ENCODE measurements at regions not wholly inside any gene's neighbourhood (a gene's known extent, or its start where the extent isn't known, plus 50 kb on each side); places are given as distances from the start of the nearest gene placed in this dataset.

DNA sequence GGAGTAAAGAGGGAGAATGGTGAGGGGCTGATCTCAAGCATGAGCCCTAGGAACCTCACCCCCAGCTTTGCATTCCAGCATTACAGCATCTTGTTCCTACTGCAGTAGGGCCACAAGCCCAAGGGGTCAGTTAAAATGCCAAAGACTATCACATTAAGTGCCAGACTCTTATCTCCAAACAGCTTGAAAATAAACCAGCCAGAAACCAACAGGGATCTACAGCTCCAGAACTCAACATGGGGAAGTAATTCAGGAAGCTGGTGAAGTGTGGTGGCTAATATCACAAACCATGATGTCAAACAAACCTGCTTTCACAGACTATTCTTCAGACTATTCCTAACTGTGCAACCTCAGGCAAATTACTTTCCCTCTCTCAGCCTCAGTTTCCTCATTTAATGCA is 278.3 kb downstream of the TNS1 start:
- Histone ChIP-seq H3K36me3 (replicated peaks in 1 of 2; ENCODE audit: control insufficient read depth in 2 of 2, insufficient read depth in 2 of 2, low read length in 2 of 2) (no peaks in the 10 kb centered on the region), H4K91ac (ENCODE audit: low read depth, low read length, poor library complexity) (no peak overlapping the region), H3K18ac (ENCODE audit: low read length) (no peak overlapping the region), H3K27ac (replicated peaks; ENCODE audit: low read length) (no peak overlapping the region), H3K27me3 (ENCODE audit: control insufficient read depth in 3 of 3, insufficient read depth in 3 of 3, low read depth in 1 of 3, low read length in 3 of 3) (peaks cover 0 to 3% (median 0%) of the 10 kb centered on the region in 3 experiments), H4K8ac (ENCODE audit: low read depth, low read length) (no peak overlapping the region), H3K79me1 (ENCODE audit: low read depth, low read length) (no peaks in the 10 kb centered on the region), H3K4me3 (ENCODE audit: low read length in 2 of 2) (no peak overlapping the region), H3K4me2 (ENCODE audit: insufficient read depth, low read length, poor library complexity, severe bottlenecking) (no peak overlapping the region), H3K9ac (ENCODE audit: low read depth, low read length, poor library complexity) (no peak overlapping the region), H2BK5ac (ENCODE audit: low read length) (no peak overlapping the region), H3K4me1 (ENCODE audit: control insufficient read depth in 2 of 2, insufficient read depth in 1 of 2, low read depth in 1 of 2, low read length in 2 of 2) (no peaks in the 10 kb centered on the region), H2BK12ac (ENCODE audit: low read length) (no peak overlapping the region), H2BK120ac (ENCODE audit: low read depth, low read length) (no peak overlapping the region), H3K23ac (ENCODE audit: low read depth, low read length, poor library complexity) (no peak overlapping the region), H3K14ac (ENCODE audit: low read length) (no peak overlapping the region), H2AK5ac (ENCODE audit: low read depth, low read length) (no peak overlapping the region), H3K4ac (ENCODE audit: low read length) (no peak overlapping the region), H3K9me3 (replicated peaks in 1 of 2; ENCODE audit: control insufficient read depth in 2 of 2, insufficient read depth in 1 of 2, low read depth in 1 of 2, low read length in 2 of 2) (no peaks in the 10 kb centered on the region), H2BK15ac (ENCODE audit: low read length) (no peak overlapping the region), H2AFZ (ENCODE audit: low read length) (no peak overlapping the region)
- DNase-seq (ENCODE audit: low spot score): no peak

DNA sequence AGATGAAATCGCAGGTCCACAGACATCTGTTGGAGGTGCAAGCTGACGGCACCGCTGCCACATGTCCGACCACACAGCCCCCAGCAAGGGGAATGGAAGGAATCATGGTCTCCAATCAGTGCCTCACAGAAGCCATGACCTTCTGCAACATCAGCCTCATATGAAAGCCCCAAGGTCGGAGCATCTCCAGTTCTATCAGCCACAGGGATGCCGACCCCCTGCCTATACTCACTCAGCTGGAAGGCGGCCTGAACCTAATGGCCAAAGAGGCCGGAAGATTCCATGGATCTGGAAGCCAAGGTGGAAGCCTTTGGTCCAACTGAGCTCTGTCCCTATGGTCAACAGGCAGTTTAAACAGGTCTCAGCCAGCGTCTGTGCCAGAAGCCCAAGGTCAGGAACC is 278.8 kb downstream of the TNS1 start:
- Histone ChIP-seq H3K4ac (ENCODE audit: low read length) (no peak overlapping the region), H3K27ac (replicated peaks; ENCODE audit: low read length) (no peak overlapping the region), H3K27me3 (ENCODE audit: control insufficient read depth in 3 of 3, insufficient read depth in 3 of 3, low read depth in 1 of 3, low read length in 3 of 3) (no peaks in the 10 kb centered on the region), H3K14ac (ENCODE audit: low read length) (no peak overlapping the region), H2BK12ac (ENCODE audit: low read length) (no peak overlapping the region), H2BK120ac (ENCODE audit: low read depth, low read length) (no peak overlapping the region), H3K23ac (ENCODE audit: low read depth, low read length, poor library complexity) (no peak overlapping the region), H3K79me1 (ENCODE audit: low read depth, low read length) (no peaks in the 10 kb centered on the region), H3K9ac (ENCODE audit: low read depth, low read length, poor library complexity) (no peak overlapping the region), H3K4me1 (ENCODE audit: control insufficient read depth in 2 of 2, insufficient read depth in 1 of 2, low read depth in 1 of 2, low read length in 2 of 2) (no peaks in the 10 kb centered on the region), H4K8ac (ENCODE audit: low read depth, low read length) (no peak overlapping the region), H2AK5ac (ENCODE audit: low read depth, low read length) (no peak overlapping the region), H3K36me3 (replicated peaks in 1 of 2; ENCODE audit: control insufficient read depth in 2 of 2, insufficient read depth in 2 of 2, low read length in 2 of 2) (no peaks in the 10 kb centered on the region), H2BK5ac (ENCODE audit: low read length) (no peak overlapping the region), H2AFZ (ENCODE audit: low read length) (no peak overlapping the region), H2BK15ac (ENCODE audit: low read length) (no peak overlapping the region), H4K91ac (ENCODE audit: low read depth, low read length, poor library complexity) (no peak overlapping the region), H3K4me3 (ENCODE audit: low read length in 2 of 2) (no peak overlapping the region), H3K18ac (ENCODE audit: low read length) (no peak overlapping the region), H3K4me2 (ENCODE audit: insufficient read depth, low read length, poor library complexity, severe bottlenecking) (no peak overlapping the region), H3K9me3 (replicated peaks in 1 of 2; ENCODE audit: control insufficient read depth in 2 of 2, insufficient read depth in 1 of 2, low read depth in 1 of 2, low read length in 2 of 2) (no peaks in the 10 kb centered on the region)
- no CpG with 5 or more reads among the region's 9 CpGs for WGBS, 2 donors (ENCODE audit: extremely low coverage in 2 of 2, insufficient read length in 2 of 2, insufficient replicate concordance in 1 of 2)
- DNase-seq (ENCODE audit: low spot score): no peak

DNA sequence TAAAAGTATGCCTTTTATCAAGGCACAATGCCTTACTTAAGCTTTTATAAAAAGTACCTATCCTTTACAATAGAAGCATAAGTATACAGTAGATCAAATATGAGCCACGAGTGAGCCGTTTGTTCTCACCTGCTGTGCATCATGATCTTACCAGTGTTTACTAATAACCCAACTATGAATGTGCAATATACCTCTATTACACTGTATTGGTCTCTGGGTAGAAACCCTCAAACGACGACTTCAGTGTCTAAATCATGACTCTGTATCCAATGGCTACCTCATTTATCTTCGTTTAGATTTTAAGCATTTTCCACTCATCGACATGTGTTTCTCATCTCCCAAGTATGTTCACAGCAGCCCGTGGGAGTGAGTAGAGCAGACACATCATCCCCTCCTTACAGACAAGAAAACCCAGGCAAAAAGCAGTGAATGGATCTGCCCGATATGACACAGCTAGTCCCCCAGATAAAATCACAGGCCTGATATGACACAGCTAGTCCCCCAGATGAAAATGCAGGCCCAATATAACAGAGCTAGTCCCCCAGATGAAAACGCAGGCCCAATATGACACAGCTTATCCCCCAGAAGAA is 279.8 kb downstream of the TNS1 start:
- Histone ChIP-seq H3K9ac (ENCODE audit: low read depth, low read length, poor library complexity) (no peak overlapping the region), H3K4me1 (ENCODE audit: control insufficient read depth in 2 of 2, insufficient read depth in 1 of 2, low read depth in 1 of 2, low read length in 2 of 2) (no peaks in the 10 kb centered on the region), H4K8ac (ENCODE audit: low read depth, low read length) (no peak overlapping the region), H3K27me3 (ENCODE audit: control insufficient read depth in 3 of 3, insufficient read depth in 3 of 3, low read depth in 1 of 3, low read length in 3 of 3) (no peaks in the 10 kb centered on the region), H2BK12ac (ENCODE audit: low read length) (no peak overlapping the region), H2AFZ (ENCODE audit: low read length) (no peak overlapping the region), H2BK15ac (ENCODE audit: low read length) (no peak overlapping the region), H4K91ac (ENCODE audit: low read depth, low read length, poor library complexity) (no peak overlapping the region), H2BK120ac (ENCODE audit: low read depth, low read length) (no peak overlapping the region), H3K18ac (ENCODE audit: low read length) (no peak overlapping the region), H3K14ac (ENCODE audit: low read length) (no peak overlapping the region), H3K4me3 (ENCODE audit: low read length in 2 of 2) (no peak overlapping the region), H2BK5ac (ENCODE audit: low read length) (no peak overlapping the region), H3K36me3 (replicated peaks in 1 of 2; ENCODE audit: control insufficient read depth in 2 of 2, insufficient read depth in 2 of 2, low read length in 2 of 2) (no peaks in the 10 kb centered on the region), H3K79me1 (ENCODE audit: low read depth, low read length) (no peaks in the 10 kb centered on the region), H3K27ac (replicated peaks; ENCODE audit: low read length) (no peak overlapping the region), H3K23ac (ENCODE audit: low read depth, low read length, poor library complexity) (no peak overlapping the region), H3K4me2 (ENCODE audit: insufficient read depth, low read length, poor library complexity, severe bottlenecking) (no peak overlapping the region), H3K9me3 (replicated peaks in 1 of 2; ENCODE audit: control insufficient read depth in 2 of 2, insufficient read depth in 1 of 2, low read depth in 1 of 2, low read length in 2 of 2) (no peaks in the 10 kb centered on the region), H2AK5ac (ENCODE audit: low read depth, low read length) (no peak overlapping the region), H3K4ac (ENCODE audit: low read length) (no peak overlapping the region)
- no CpG with 5 or more reads among the region's 9 CpGs for WGBS, 2 donors (ENCODE audit: extremely low coverage in 2 of 2, insufficient read length in 2 of 2, insufficient replicate concordance in 1 of 2)
- no peak for DNase-seq (ENCODE audit: low spot score)

DNA sequence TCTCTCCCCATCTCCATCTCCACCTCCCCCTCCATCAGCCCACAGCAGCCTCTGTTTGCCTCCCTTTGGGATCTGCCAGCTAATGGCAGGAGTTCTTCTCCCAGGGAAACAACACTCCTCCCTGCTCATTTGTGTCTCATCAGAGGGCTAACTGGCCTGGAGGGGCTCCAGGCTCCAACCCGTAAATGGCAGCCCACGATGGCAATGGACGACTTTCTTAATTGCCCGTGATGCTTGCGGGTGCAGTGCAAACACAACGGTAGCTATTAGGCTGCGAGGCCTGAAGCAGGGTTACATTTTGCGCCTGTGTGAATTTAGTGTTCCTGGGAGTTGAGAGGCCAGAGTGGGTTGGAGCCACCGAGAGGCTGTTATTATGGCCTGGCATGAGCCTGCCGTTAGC is 285.1 kb downstream of the TNS1 start:
- Histone ChIP-seq H3K27me3 (ENCODE audit: control insufficient read depth in 3 of 3, insufficient read depth in 3 of 3, low read depth in 1 of 3, low read length in 3 of 3) (no peaks in the 10 kb centered on the region), H3K36me3 (replicated peaks in 1 of 2; ENCODE audit: control insufficient read depth in 2 of 2, insufficient read depth in 2 of 2, low read length in 2 of 2) (no peaks in the 10 kb centered on the region), H3K4me3 (ENCODE audit: low read length in 2 of 2) (peak overlapping the region in 1 of 2 donors; percentile 61), H3K14ac (ENCODE audit: low read length) (no peak overlapping the region), H3K9me3 (replicated peaks in 1 of 2; ENCODE audit: control insufficient read depth in 2 of 2, insufficient read depth in 1 of 2, low read depth in 1 of 2, low read length in 2 of 2) (no peaks in the 10 kb centered on the region), H2BK15ac (ENCODE audit: low read length) (no peak overlapping the region), H4K91ac (ENCODE audit: low read depth, low read length, poor library complexity) (no peak overlapping the region), H3K4me1 (ENCODE audit: control insufficient read depth in 2 of 2, insufficient read depth in 1 of 2, low read depth in 1 of 2, low read length in 2 of 2) (peaks cover 13 to 20% of the 10 kb centered on the region in 2 donors), H2AK5ac (ENCODE audit: low read depth, low read length) (peak overlapping the region; percentile 33), H3K4me2 (ENCODE audit: insufficient read depth, low read length, poor library complexity, severe bottlenecking) (no peak overlapping the region), H3K27ac (replicated peaks; ENCODE audit: low read length) (no peak overlapping the region), H2AFZ (ENCODE audit: low read length) (no peak overlapping the region), H2BK120ac (ENCODE audit: low read depth, low read length) (no peak overlapping the region), H4K8ac (ENCODE audit: low read depth, low read length) (no peak overlapping the region), H3K79me1 (ENCODE audit: low read depth, low read length) (no peaks in the 10 kb centered on the region), H3K9ac (ENCODE audit: low read depth, low read length, poor library complexity) (no peak overlapping the region), H2BK5ac (ENCODE audit: low read length) (no peak overlapping the region), H2BK12ac (ENCODE audit: low read length) (no peak overlapping the region), H3K23ac (ENCODE audit: low read depth, low read length, poor library complexity) (peak overlapping the region; percentile 82), H3K4ac (ENCODE audit: low read length) (no peak overlapping the region), H3K18ac (ENCODE audit: low read length) (no peak overlapping the region)
- no peak for DNase-seq (ENCODE audit: low spot score)
- WGBS, 2 donors (ENCODE audit: extremely low coverage in 2 of 2, insufficient read length in 2 of 2, insufficient replicate concordance in 1 of 2): no CpG with 5 or more reads among the region's 10 CpGs

Data from neuronal stem cell (in vitro differentiated cells).